Astrocyte (in vitro differentiated cells and primary cell): ENCODE measurements at regions not wholly inside any gene's neighbourhood (a gene's known extent, or its start where the extent isn't known, plus 50 kb on each side); places are given as distances from the start of the nearest gene placed in this dataset.

Experiments used
- DNase-seq: peaks from one replicate; pipeline ENCODE4 v3.0.0-alpha.2; 2010; ENCODE audit warnings: low read depth
- FAIRE-seq: peaks from 2 replicates; lab custom pipeline; 2011; peaks lifted over from hg19 to GRCh38; lab: Jason Lieb, UNC
- H2AFZ ChIP-seq: 2 replicates; pipeline ENCODE4 v1.6.0; 2012; ENCODE audit warnings: low read depth, low read length, inconsistent platforms
- H3K27ac ChIP-seq: 2 replicates; pipeline ENCODE4 v1.5.1; 2011; ENCODE audit warnings: low read depth, low read length, inconsistent platforms
- H3K27me3 ChIP-seq: 2 replicates; pipeline ENCODE4 v1.6.0; 2011; ENCODE audit warnings: low read length, inconsistent platforms; ENCODE audit not compliant: insufficient read depth
- H3K36me3 ChIP-seq: 2 replicates; pipeline ENCODE4 v1.5.1; 2011; ENCODE audit warnings: low read length, inconsistent platforms; ENCODE audit not compliant: insufficient read depth
- H3K4me1 ChIP-seq: 2 replicates; pipeline ENCODE4 v1.5.1; 2011; ENCODE audit warnings: low read length, inconsistent platforms; ENCODE audit not compliant: insufficient read depth
- H3K4me2 ChIP-seq: 2 replicates; pipeline ENCODE4 v1.6.0; 2012; ENCODE audit warnings: low read length, inconsistent platforms
- H3K4me3 ChIP-seq: 2 replicates; pipeline ENCODE4 v1.5.1; 2011; ENCODE audit warnings: low read depth, mild to moderate bottlenecking, low read length, inconsistent platforms; ENCODE audit not compliant: insufficient read depth
- H3K79me2 ChIP-seq: 2 replicates; pipeline ENCODE4 v1.6.0; 2012; ENCODE audit warnings: mild to moderate bottlenecking, low read length, inconsistent platforms; ENCODE audit not compliant: insufficient read depth
- H3K9ac ChIP-seq: 2 replicates; pipeline ENCODE4 v1.6.0; 2012; ENCODE audit warnings: mild to moderate bottlenecking, low read length, inconsistent platforms
- H3K9me3 ChIP-seq: 2 replicates; pipeline ENCODE4 v1.5.1; 2012; ENCODE audit warnings: low read depth, mild to moderate bottlenecking, low read length, inconsistent platforms; ENCODE audit not compliant: insufficient read depth
- H4K20me1 ChIP-seq: 2 replicates; pipeline ENCODE4 v1.6.0; 2012; ENCODE audit warnings: low read length, inconsistent platforms; ENCODE audit not compliant: insufficient read depth
- H3K27ac Mint-ChIP-seq: one replicate; pipeline ENCODE4 v1.8.0; 2021; ENCODE audit warnings: mild to moderate bottlenecking, mixed read lengths; ENCODE audit not compliant: unreplicated experiment
- H3K27me3 Mint-ChIP-seq: one replicate; pipeline ENCODE4 v1.8.0; 2021; ENCODE audit warnings: low read depth, mixed read lengths; ENCODE audit not compliant: unreplicated experiment
- H3K36me3 Mint-ChIP-seq: one replicate; pipeline ENCODE4 v1.8.0; 2021; ENCODE audit warnings: low read depth, mixed read lengths; ENCODE audit not compliant: unreplicated experiment
- H3K4me1 Mint-ChIP-seq: one replicate; pipeline ENCODE4 v1.8.0; 2021; ENCODE audit warnings: low read depth, mixed read lengths; ENCODE audit not compliant: unreplicated experiment
- H3K4me3 Mint-ChIP-seq: one replicate; pipeline ENCODE4 v1.8.0; 2021; ENCODE audit warnings: mild to moderate bottlenecking, moderate library complexity, mixed read lengths; ENCODE audit not compliant: unreplicated experiment
- H3K9me3 Mint-ChIP-seq: one replicate; pipeline ENCODE4 v1.8.0; 2021; ENCODE audit warnings: mild to moderate bottlenecking, mixed read lengths; ENCODE audit not compliant: unreplicated experiment
- EZH2 ChIP-seq: IDR thresholded peaks from 2 replicates; pipeline ENCODE4 v1.6.1; 2012; ENCODE audit warnings: mild to moderate bottlenecking, low read length, inconsistent platforms; ENCODE audit not compliant: insufficient read depth
- TF ChIP-seq, protein P1 (sequence below): IDR thresholded peaks from 2 replicates; pipeline ENCODE4 v1.5.1; 2011; ENCODE audit warnings: low read depth, mild to moderate bottlenecking, inconsistent platforms, low read length, moderate library complexity; ENCODE audit not compliant: insufficient read depth

DNA sequence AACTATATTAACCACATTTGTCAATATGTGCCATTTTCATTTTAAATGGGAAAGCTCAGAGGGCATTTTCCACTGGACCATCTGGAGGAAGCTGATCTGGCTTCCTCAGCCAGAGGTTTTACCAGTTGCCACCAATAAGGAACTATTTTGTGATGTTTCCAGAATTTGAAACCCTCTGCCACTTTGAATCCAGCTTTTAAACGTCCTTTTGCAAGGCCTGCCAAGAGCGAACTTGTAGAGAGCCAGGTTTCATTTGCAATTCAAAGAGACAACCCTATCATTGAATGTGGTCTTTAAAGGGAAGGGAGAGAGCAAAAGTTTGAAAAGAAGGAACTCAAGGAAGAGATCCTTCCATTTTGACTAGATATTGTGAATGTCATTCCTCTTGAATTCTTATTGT lies 123.3 kb upstream of the CHL1 start:
- no peak overlapping the region for H3K27ac ChIP-seq
- no peaks in the 10 kb centered on the region for H3K79me2 ChIP-seq
- H2AFZ ChIP-seq, result no peak overlapping the region
- no peaks in the 10 kb centered on the region for H3K36me3 ChIP-seq
- no peaks in the 10 kb centered on the region for H3K4me1 Mint-ChIP-seq
- H3K9me3 Mint-ChIP-seq, result peaks cover 8% of the 10 kb centered on the region
- FAIRE-seq (no peak), DNase-seq (no peak)
- H3K27ac Mint-ChIP-seq, result no peak overlapping the region
- no peaks in the 10 kb centered on the region for H3K27me3 ChIP-seq
- no peak overlapping the region for H3K4me3 ChIP-seq
- no peaks in the 10 kb centered on the region for H3K27me3 Mint-ChIP-seq
- TF ChIP-seq, protein P1, sequence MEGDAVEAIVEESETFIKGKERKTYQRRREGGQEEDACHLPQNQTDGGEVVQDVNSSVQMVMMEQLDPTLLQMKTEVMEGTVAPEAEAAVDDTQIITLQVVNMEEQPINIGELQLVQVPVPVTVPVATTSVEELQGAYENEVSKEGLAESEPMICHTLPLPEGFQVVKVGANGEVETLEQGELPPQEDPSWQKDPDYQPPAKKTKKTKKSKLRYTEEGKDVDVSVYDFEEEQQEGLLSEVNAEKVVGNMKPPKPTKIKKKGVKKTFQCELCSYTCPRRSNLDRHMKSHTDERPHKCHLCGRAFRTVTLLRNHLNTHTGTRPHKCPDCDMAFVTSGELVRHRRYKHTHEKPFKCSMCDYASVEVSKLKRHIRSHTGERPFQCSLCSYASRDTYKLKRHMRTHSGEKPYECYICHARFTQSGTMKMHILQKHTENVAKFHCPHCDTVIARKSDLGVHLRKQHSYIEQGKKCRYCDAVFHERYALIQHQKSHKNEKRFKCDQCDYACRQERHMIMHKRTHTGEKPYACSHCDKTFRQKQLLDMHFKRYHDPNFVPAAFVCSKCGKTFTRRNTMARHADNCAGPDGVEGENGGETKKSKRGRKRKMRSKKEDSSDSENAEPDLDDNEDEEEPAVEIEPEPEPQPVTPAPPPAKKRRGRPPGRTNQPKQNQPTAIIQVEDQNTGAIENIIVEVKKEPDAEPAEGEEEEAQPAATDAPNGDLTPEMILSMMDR, result no peak
- TF ChIP-seq EZH2, result no peak
- H3K9ac ChIP-seq, result no peak overlapping the region
- H3K4me2 ChIP-seq, result no peak overlapping the region
- H4K20me1 ChIP-seq, result no peaks in the 10 kb centered on the region
- no peak overlapping the region for H3K4me3 Mint-ChIP-seq
- no peaks in the 10 kb centered on the region for H3K36me3 Mint-ChIP-seq
- H3K9me3 ChIP-seq, result no peaks in the 10 kb centered on the region
- H3K4me1 ChIP-seq, result peaks cover 10% of the 10 kb centered on the region

GRCh38 chr3:74676-75243 lies 121.8 kb upstream of the CHL1 start:
- FAIRE-seq, result no peak
- H3K27ac ChIP-seq, result peak overlapping the region; percentile 55

GRCh38 chr3:75260-75659 lies 121.3 kb upstream of the CHL1 start:
- H3K79me2 ChIP-seq, result no peaks in the 10 kb centered on the region
- TF ChIP-seq EZH2, result no peak
- TF ChIP-seq, protein P1, result no peak
- Mint-ChIP-seq H3K27ac (no peak overlapping the region), H3K36me3 (no peaks in the 10 kb centered on the region), H3K27me3 (no peaks in the 10 kb centered on the region), H3K4me1 (no peaks in the 10 kb centered on the region), H3K9me3 (peaks cover 8% of the 10 kb centered on the region), H3K4me3 (no peak overlapping the region)
- H3K27ac ChIP-seq, result peak overlapping the region; percentile 55
- H2AFZ ChIP-seq, result no peak overlapping the region
- DNase-seq, result no peak
- H3K36me3 ChIP-seq, result no peaks in the 10 kb centered on the region
- H3K9me3 ChIP-seq, result no peaks in the 10 kb centered on the region
- no peak overlapping the region for H3K9ac ChIP-seq
- no peak for FAIRE-seq
- peaks cover 10% of the 10 kb centered on the region for H3K4me1 ChIP-seq
- no peaks in the 10 kb centered on the region for H3K27me3 ChIP-seq
- H3K4me2 ChIP-seq, result peak overlapping the region; percentile 52
- no peaks in the 10 kb centered on the region for H4K20me1 ChIP-seq
- no peak overlapping the region for H3K4me3 ChIP-seq

More at GRCh38 chr3:74676-75243, 121.8 kb upstream of the CHL1 start:
- Mint-ChIP-seq H3K36me3 (no peaks in the 10 kb centered on the region), H3K4me1 (no peaks in the 10 kb centered on the region), H3K27ac (no peak overlapping the region), H3K4me3 (no peak overlapping the region), H3K27me3 (no peaks in the 10 kb centered on the region), H3K9me3 (peaks cover 8% of the 10 kb centered on the region)
- Histone ChIP-seq H3K4me3 (no peak overlapping the region), H3K4me2 (peak overlapping the region; percentile 52), H3K4me1 (peaks cover 10% of the 10 kb centered on the region), H3K27me3 (no peaks in the 10 kb centered on the region), H3K9ac (no peak overlapping the region), H4K20me1 (no peaks in the 10 kb centered on the region), H3K36me3 (no peaks in the 10 kb centered on the region), H3K9me3 (no peaks in the 10 kb centered on the region), H2AFZ (no peak overlapping the region), H3K79me2 (no peaks in the 10 kb centered on the region)
- TF ChIP-seq, protein P1, result no peak
- no peak for TF ChIP-seq EZH2
- no peak for DNase-seq
